NOMO-1 treated with DMSO at 0.1 percent for 48 hours (cell line): ENCODE measurements at regions not wholly inside any gene's neighbourhood (a gene's known extent, or its start where the extent isn't known, plus 50 kb on each side); places are given as distances from the start of the nearest gene placed in this dataset.

ENCODE experiments used
- DNase-seq: peaks from one replicate; lab custom pipeline; 2025; ENCODE audit not compliant: unreplicated experiment; lab: John Stamatoyannopoulos, UW

- DNase-seq: no peak
Observed at GRCh38 chr3:80097674-80098073, 329.9 kb upstream of the ROBO1 start.

DNA sequence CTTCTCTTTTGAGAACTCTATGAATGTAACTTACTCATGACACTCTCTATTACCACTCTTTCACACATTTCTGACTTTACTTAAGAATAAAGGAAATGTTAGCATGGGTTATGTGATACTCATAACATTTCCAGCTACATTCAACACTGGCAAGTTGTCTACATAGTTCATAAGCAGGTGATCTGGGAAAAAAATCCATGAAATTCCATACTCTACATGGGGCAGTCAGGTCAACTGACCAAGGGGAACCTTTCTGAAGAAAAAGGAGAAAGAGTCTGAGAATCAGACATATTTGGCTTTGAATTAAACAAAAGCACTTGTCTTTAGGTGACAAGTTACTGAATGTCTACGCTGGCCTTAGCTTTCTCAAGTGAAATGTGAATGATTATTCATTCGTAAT, 329.1 kb upstream of the ROBO1 start:
- no peak for DNase-seq

- DNase-seq: no peak
Observed at GRCh38 chr3:80094589-80094988, 326.8 kb upstream of the ROBO1 start.

DNA sequence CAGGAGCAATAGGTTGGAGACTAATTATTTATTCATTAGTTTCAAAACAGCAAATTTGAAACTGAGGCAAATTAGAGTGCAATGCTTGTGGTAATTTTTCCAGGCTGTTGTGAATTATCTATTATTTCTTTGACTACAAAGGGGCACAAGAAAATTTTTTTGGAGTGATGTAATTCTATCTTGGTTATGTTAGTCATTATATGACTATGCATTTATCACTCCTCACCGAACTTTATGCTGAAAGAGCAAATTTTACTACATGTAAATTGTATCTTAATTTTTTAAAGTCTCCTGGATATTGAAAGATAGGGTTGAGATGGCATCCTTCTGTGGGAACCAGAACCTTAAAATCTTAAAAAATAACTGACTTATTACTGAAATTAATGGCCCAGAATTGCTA, 320.0 kb upstream of the ROBO1 start:
- DNase-seq: no peak

DNA sequence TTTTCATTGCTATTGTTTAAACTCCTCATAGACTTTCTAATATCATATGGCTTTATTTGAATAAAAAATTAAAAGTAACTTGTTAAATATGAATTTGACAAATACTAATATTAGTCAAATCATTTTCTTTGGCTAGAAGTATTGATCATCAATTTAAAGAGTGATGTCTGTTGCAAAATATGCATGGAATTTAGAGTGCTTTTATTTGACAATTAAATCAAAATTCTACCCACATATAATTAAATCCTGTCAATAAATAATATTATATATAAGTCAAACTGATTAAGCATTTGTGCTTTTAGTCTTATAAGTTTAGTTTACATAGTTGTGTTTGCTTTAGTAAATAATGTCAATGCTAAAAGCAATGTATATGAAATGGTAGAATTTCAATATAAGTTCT, 318.6 kb upstream of the ROBO1 start:
- DNase-seq: no peak

DNA sequence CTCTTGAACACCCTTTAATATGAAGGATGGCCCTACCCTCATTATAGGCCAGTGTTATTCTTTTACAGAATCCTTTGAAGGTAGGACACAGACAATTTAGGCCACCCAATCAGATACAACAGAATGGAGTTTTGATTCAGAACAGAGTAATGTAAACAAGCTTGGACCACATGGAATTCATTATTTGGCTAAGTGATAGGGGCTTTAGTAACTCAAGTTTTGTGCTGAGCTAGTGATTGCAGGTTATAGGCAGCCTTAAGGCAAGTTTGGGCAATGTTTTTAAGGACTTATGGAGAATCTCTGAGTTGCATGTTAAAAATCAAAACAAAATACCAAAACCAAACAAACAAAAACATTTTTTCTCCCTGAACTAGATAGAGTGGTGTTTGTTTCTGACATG, 312.1 kb upstream of the ROBO1 start:
- no peak for DNase-seq

GRCh38 chr3:80068459-80068858, 300.7 kb upstream of the ROBO1 start:
- DNase-seq: no peak

DNA sequence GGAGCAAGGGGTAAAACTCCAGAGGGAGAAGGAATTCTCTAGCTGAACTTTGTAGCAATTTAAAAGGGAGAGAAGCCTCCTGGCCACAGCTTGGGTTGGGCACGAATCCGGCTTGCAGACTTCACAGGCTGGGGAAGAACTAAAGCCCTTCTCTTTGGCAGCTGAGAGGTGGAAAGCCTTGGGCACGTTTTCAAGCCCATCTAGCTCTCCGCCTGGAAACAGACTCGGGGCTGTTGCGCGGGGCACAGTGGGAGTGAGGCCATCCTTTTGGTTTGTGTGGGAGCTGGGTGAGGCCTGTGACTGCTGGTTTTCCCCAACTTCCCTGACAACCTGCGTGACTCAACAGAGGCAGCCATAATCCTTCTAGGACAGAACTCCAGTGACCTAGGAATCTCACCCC, 295.7 kb upstream of the ROBO1 start:
- DNase-seq: no peak

DNA sequence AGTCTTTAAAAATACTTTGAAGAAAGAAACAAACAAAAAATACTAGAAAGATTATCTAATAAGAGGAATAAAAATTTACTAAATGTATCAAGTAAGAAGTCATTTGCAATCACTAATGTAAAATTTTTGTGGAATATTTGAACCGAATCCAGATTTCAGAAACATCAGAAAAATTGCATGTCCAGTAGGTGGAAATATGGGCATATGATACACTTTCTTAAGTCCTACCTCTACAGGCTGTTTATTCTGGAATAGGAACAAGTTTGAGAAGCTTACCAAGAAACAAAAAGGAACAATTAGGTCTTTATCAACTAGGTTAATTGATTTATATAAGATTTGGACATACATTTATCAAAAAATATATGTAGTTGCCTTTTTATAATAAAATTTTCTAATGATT, 292.9 kb upstream of the ROBO1 start:
- DNase-seq: no peak

- no peak for DNase-seq
Observed at GRCh38 chr3:80055306-80055705, 287.5 kb upstream of the ROBO1 start.

GRCh38 chr3:80052271-80052670, 284.5 kb upstream of the ROBO1 start:
- DNase-seq: no peak

GRCh38 chr3:80051602-80051962, 283.8 kb upstream of the ROBO1 start:
- DNase-seq: no peak

DNA sequence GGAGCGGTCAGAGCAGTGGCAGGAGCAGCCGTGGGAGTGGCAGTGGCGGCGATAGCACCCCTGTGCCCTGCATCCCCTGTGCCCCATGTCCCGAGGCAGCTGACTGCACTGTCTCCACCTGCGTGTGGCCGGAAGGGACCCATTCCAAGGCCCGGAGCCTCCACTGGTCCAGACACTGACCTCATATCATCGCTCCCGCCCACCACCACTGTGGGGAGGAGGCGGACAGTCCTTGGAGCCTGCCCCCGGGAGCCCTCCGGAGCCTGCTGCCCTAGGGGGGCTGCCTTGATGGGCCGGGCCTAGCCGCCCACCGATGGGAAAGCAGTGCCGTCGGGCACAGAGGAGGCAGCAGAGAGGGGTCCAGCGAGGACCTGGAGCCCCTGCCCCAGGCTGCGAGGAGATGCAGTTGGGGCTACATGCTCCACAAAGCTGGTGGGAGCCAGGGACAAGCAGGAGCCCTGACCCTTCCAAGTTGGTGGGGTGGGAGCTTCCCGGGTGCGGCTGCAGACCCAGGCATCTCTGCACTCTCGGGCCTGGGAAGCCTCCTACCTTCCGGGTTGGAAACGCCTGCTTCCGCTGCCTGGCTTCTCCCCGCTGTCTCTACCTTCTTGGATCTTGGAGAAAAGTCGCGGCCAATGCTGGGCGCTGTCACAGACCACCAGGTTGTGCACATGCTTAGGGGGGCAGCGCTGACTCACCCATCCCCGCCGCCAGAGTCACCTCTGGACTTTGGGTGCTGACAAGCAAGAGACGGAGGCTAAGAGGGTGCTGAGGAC, 283.2 kb upstream of the ROBO1 start:
- DNase-seq: no peak

- no peak for DNase-seq
Observed at GRCh38 chr3:80043226-80043625, 275.4 kb upstream of the ROBO1 start.

DNA sequence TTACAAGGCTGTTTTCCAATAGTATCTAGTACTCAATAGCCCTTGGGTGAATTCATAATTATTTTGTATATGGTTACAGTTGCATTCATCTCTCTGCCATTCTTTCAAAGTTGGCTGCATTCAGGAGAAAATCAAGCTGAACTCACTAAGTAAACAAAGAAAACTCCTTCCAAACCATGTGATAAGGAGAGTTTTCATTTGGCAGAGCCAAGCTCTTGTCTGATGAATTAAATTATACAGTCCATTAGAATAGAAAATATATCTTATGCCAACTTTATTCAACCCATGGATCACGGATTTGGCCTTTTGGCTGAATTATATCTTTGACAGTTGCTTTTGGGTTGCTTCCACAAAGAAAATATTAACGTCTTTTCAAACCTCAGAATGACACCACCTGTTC, 272.3 kb upstream of the ROBO1 start:
- DNase-seq: no peak

DNA sequence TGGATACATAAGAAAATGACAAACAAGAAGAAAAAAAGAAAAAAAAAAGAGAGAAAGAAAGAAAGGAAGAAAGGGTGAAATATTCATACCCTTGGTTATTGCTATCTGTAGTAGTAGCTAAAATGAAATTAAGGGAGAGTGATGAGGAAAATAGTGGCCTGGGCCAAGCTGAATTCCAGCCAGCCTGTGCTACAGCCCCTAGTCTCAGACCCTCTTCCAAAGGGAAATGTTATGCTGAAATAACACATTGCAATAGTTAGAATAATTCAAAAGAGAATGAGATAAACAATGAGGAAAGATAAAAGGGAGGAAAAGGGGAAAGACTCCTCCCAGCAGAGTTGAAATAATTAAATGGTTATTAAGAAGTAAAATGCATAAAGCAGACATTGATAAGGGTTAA, 268.4 kb upstream of the ROBO1 start:
- DNase-seq: no peak

- no peak for DNase-seq
Observed at GRCh38 chr3:80035021-80035420, 267.2 kb upstream of the ROBO1 start.

DNA sequence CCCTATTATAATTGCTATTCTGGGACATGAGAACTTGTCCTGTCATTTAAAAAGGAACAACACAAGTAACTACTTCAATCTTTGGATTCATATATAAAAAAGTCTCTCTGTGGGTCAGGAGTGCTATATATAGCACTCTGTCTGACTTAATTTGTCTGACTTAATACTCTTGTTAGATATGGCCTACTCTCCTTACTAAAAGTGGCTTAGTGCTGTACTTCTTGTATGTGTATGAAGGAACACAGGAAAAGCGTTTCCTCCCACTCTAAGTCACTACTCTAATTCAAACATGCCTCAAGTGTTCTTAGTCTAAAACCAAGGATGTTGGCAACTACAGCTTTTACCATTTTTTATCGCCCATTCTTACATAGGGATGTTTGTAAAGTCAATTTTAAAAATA, 255.2 kb upstream of the ROBO1 start:
- DNase-seq: no peak

DNA sequence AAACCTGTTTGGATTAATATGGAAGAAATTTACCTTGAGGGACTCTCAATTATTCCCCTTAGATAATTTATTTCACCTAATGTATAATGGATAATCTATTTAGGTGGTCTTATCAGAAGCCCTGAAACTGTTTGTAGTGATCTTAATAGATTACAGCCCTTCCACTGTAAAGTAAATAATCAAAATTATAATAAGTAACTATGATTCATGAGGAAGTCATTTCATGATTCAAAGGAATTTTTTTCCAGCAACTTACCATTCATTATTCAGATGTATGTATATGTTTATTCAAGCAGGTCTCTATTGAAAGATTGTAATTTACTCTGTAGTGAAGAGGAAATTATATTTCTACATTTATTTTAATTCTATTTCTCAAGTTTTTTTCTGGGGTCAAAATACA, 250.6 kb upstream of the ROBO1 start:
- no peak for DNase-seq

DNA sequence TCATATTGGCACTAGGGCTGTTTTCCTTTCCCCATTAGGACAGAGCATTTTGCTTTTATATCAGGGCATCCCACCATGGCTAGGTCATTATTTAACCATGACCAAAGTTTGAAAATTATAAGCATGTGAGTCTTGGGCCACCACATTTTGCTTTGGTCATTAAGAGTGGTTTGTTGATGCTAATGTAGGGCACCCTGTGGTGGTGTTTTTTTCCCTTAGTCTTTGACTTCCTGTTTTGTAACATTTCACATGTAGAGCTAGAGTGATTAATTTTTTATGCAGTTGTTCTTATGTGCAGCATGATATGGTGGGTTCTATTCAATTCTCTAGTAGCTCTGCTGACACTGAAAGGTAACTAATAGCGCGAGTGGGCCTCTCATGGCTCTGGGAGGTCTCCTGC, 249.6 kb upstream of the ROBO1 start:
- peak; percentile 30 for DNase-seq

GRCh38 chr3:80014576-80014975, 246.8 kb upstream of the ROBO1 start:
- no peak for DNase-seq

- no peak for DNase-seq
Observed at GRCh38 chr3:80010021-80010571, 242.3 kb upstream of the ROBO1 start.

DNA sequence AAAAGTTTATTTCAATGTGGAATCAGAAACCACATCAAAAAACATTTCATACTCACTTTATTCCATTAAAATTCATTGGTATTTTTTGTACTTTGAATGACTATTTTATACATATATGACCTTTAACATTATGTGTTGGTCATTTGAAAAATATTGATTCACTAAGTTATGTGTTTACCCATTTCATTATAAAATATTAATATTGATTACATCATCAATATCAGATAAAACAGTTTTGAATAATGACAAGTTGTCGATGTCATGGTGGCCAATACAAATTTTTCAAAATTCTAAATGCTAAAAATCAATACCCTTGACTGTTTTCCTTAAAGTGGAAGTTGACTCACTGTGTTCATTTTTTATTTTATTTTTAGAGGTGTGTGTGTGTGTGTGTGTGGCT, 239.7 kb upstream of the ROBO1 start:
- no peak for DNase-seq
